HEK293 (cell line): ENCODE measurements at regions not wholly inside any gene's neighbourhood (a gene's known extent, or its start where the extent isn't known, plus 50 kb on each side); places are given as distances from the start of the nearest gene placed in this dataset.

Source experiments
- CTCF ChIA-PET: fragments of 350-600 bp; formaldehyde crosslinking; extraction: SDS; loops from one replicate; lab custom pipeline; 2021; ENCODE audit warnings: antibody characterized with exemption; lab: Yijun Ruan, JAX
- POLR2A ChIA-PET: fragments of 300-600 bp; formaldehyde crosslinking; extraction: SDS; loops from one replicate; lab custom pipeline; 2020; ENCODE audit warnings: antibody characterized with exemption, inconsistent platforms; lab: Yijun Ruan, JAX
- H3K27ac ChIP-seq: fragments of 200-500 bp; sonication (Bioruptor generic); 2 replicates; pipeline ENCODE4 v1.5.1; 2014; ENCODE audit warnings: low read depth, low read length, control low read depth, inconsistent platforms; ENCODE audit errors: extremely low read depth
- H3K36me3 ChIP-seq, 2 experiments: fragments of 200-500 bp in 1 of 2; sonication (Bioruptor generic) in 1 of 2; 1 replicate in 1 of 2; 2 replicates in 1 of 2; pipeline ENCODE4 v1.5.1; 2014 to 2017; ENCODE audit warnings: inconsistent platforms in 2 of 2, low read length in 2 of 2; ENCODE audit not compliant: control insufficient read depth in 2 of 2, insufficient read depth in 1 of 2
- H3K4me1 ChIP-seq: fragments of 200-500 bp; sonication (Bioruptor generic); 2 replicates; pipeline ENCODE4 v1.5.1; 2014; ENCODE audit warnings: mild to moderate bottlenecking, low read length, inconsistent platforms; ENCODE audit not compliant: control insufficient read depth, insufficient read depth
- H3K4me3 ChIP-seq: 2 replicates; pipeline ENCODE4 v1.5.1; 2011; ENCODE audit warnings: low read depth, mild to moderate bottlenecking, control low read depth, low read length, moderate library complexity
- H3K9me3 ChIP-seq: fragments of 200-500 bp; sonication (Bioruptor generic); 2 replicates; pipeline ENCODE4 v1.5.1; 2014; ENCODE audit warnings: low read depth, low read length, inconsistent platforms; ENCODE audit not compliant: control insufficient read depth, insufficient read depth
- BCL11B ChIP-seq: fragments of 450-650 bp; formaldehyde crosslinking; IDR thresholded peaks from 2 replicates; pipeline ENCODE4 v1.5.1; 2016; ENCODE audit warnings: low read depth, missing biosample characterization, missing genetic modification characterization
- MZF1 ChIP-seq: fragments of 450-650 bp; formaldehyde crosslinking; IDR thresholded peaks from 2 replicates; pipeline ENCODE4 v1.5.1; 2017; ENCODE audit warnings: missing biosample characterization, missing genetic modification characterization, borderline replicate concordance
- PRDM1 ChIP-seq: fragments of 450-650 bp; formaldehyde crosslinking; IDR thresholded peaks from 2 replicates; pipeline ENCODE4; 2016; ENCODE audit warnings: missing biosample characterization, missing genetic modification characterization
- YY1 ChIP-seq: fragments of 450-650 bp; formaldehyde crosslinking; IDR thresholded peaks from 2 replicates; pipeline ENCODE4 v1.5.1; 2018; ENCODE audit warnings: missing biosample characterization, missing genetic modification characterization
- ZBTB17 ChIP-seq: fragments of 450-650 bp; formaldehyde crosslinking; IDR thresholded peaks from 2 replicates; pipeline ENCODE4 v1.5.1; 2016; ENCODE audit warnings: missing biosample characterization, missing genetic modification characterization
- ZBTB21 ChIP-seq: fragments of 450-650 bp; formaldehyde crosslinking; IDR thresholded peaks from 2 replicates; pipeline ENCODE4 v1.5.1; 2017; ENCODE audit warnings: missing biosample characterization, missing genetic modification characterization
- ZNF19 ChIP-seq: fragments of 450-650 bp; formaldehyde crosslinking; IDR thresholded peaks from 2 replicates; pipeline ENCODE4; 2016; ENCODE audit warnings: missing biosample characterization, missing genetic modification characterization, low read depth
- ZNF239 ChIP-seq: fragments of 450-650 bp; formaldehyde crosslinking; IDR thresholded peaks from 2 replicates; pipeline ENCODE4 v1.5.1; 2016; ENCODE audit warnings: missing biosample characterization, missing genetic modification characterization
- ZNF24 ChIP-seq: fragments of 450-650 bp; formaldehyde crosslinking; IDR thresholded peaks from 2 replicates; pipeline ENCODE4 v1.5.1; 2016; ENCODE audit warnings: missing biosample characterization, missing genetic modification characterization
- ZNF324 ChIP-seq: fragments of 450-650 bp; formaldehyde crosslinking; IDR thresholded peaks from 2 replicates; pipeline ENCODE4 v1.5.1; 2016; ENCODE audit warnings: missing biosample characterization, missing genetic modification characterization
- ZNF394 ChIP-seq: fragments of 450-650 bp; formaldehyde crosslinking; IDR thresholded peaks from 2 replicates; pipeline ENCODE4 v1.5.1; 2016; ENCODE audit warnings: missing biosample characterization, missing genetic modification characterization, mild to moderate bottlenecking, moderate library complexity, borderline replicate concordance
- ZNF416 ChIP-seq: fragments of 450-650 bp; formaldehyde crosslinking; IDR thresholded peaks from 2 replicates; pipeline ENCODE4 v1.5.1; 2016; ENCODE audit warnings: missing biosample characterization, missing genetic modification characterization
- ZNF433 ChIP-seq: fragments of 450-650 bp; formaldehyde crosslinking; IDR thresholded peaks from 2 replicates; pipeline ENCODE4 v1.5.1; 2016; ENCODE audit warnings: missing biosample characterization, missing genetic modification characterization, low read depth
- ZNF521 ChIP-seq: fragments of 450-650 bp; formaldehyde crosslinking; IDR thresholded peaks from 2 replicates; pipeline ENCODE4 v1.5.1; 2017; ENCODE audit warnings: missing biosample characterization, mild to moderate bottlenecking, missing genetic modification characterization
- ZNF560 ChIP-seq: fragments of 450-650 bp; formaldehyde crosslinking; IDR thresholded peaks from 2 replicates; pipeline ENCODE4 v1.5.1; 2017; ENCODE audit warnings: missing biosample characterization, missing genetic modification characterization, borderline replicate concordance
- ZNF747 ChIP-seq: fragments of 450-650 bp; formaldehyde crosslinking; IDR thresholded peaks from 2 replicates; pipeline ENCODE4 v1.5.1; 2016; ENCODE audit warnings: missing biosample characterization, missing genetic modification characterization
- ZNF776 ChIP-seq: fragments of 450-650 bp; formaldehyde crosslinking; IDR thresholded peaks from 2 replicates; pipeline ENCODE4 v1.5.0; 2017; ENCODE audit warnings: missing biosample characterization, missing genetic modification characterization, borderline replicate concordance
- ZSCAN23 ChIP-seq: fragments of 450-650 bp; formaldehyde crosslinking; IDR thresholded peaks from 2 replicates; pipeline ENCODE4 v1.5.1; 2016; ENCODE audit warnings: missing biosample characterization, missing genetic modification characterization
- TF ChIP-seq, protein P1 (sequence below): fragments of 450-650 bp; formaldehyde crosslinking; IDR thresholded peaks from 2 replicates; pipeline ENCODE4 v1.5.1; 2016; ENCODE audit warnings: missing biosample characterization, missing genetic modification characterization, low read depth
- TF ChIP-seq, protein P2 (sequence below): fragments of 450-650 bp; formaldehyde crosslinking; conservative IDR thresholded peaks from 2 replicates; pipeline ENCODE4 v1.5.1; 2016; ENCODE audit warnings: low read depth, missing biosample characterization, missing genetic modification characterization
- TF ChIP-seq, protein P3 (sequence below): fragments of 450-650 bp; formaldehyde crosslinking; IDR thresholded peaks from 2 replicates; pipeline ENCODE4 v1.5.1; 2016; ENCODE audit warnings: missing biosample characterization, missing genetic modification characterization
- TF ChIP-seq, protein P4 (sequence below): fragments of 450-650 bp; formaldehyde crosslinking; IDR thresholded peaks from 2 replicates; pipeline ENCODE4 v1.5.1; 2016; ENCODE audit warnings: missing biosample characterization, missing genetic modification characterization
- TF ChIP-seq, protein P5 (sequence below): fragments of 450-650 bp; IDR thresholded peaks from 2 replicates; pipeline ENCODE4 v1.5.1; 2018; ENCODE audit warnings: missing biosample characterization, mild to moderate bottlenecking, missing genetic modification characterization

DNA sequence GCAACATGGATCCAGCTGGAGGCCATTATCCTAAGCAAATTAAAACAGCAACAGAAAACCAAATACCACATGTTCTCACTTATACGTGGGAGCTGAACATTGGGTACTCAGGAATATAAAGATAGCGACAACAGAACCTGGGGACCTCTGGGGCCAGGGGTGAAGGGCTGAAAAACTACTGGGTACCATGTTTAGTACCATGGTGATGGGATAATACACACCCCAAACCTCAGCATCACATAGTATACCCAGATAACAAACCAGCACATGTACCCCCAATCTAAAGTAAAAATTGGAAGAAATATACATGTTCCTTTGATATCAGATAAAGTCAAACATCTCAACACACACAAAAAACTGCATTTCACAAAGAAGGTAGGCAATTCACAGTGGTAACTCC lies 876.2 kb downstream of the TBL1XR1 start (continued):
- TF ChIP-seq, protein P1, sequence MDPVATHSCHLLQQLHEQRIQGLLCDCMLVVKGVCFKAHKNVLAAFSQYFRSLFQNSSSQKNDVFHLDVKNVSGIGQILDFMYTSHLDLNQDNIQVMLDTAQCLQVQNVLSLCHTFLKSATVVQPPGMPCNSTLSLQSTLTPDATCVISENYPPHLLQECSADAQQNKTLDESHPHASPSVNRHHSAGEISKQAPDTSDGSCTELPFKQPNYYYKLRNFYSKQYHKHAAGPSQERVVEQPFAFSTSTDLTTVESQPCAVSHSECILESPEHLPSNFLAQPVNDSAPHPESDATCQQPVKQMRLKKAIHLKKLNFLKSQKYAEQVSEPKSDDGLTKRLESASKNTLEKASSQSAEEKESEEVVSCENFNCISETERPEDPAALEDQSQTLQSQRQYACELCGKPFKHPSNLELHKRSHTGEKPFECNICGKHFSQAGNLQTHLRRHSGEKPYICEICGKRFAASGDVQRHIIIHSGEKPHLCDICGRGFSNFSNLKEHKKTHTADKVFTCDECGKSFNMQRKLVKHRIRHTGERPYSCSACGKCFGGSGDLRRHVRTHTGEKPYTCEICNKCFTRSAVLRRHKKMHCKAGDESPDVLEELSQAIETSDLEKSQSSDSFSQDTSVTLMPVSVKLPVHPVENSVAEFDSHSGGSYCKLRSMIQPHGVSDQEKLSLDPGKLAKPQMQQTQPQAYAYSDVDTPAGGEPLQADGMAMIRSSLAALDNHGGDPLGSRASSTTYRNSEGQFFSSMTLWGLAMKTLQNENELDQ (tag by site-specific recombination): no peak
- TF ChIP-seq ZNF433 (tag by site-specific recombination) (no peak), ZNF394 (tag by site-specific recombination) (no peak), ZNF776 (tag by site-specific recombination) (no peak), YY1 (tag by site-specific recombination) (no peak), ZNF19 (tag by site-specific recombination) (no peak)
- TF ChIP-seq, protein P2, sequence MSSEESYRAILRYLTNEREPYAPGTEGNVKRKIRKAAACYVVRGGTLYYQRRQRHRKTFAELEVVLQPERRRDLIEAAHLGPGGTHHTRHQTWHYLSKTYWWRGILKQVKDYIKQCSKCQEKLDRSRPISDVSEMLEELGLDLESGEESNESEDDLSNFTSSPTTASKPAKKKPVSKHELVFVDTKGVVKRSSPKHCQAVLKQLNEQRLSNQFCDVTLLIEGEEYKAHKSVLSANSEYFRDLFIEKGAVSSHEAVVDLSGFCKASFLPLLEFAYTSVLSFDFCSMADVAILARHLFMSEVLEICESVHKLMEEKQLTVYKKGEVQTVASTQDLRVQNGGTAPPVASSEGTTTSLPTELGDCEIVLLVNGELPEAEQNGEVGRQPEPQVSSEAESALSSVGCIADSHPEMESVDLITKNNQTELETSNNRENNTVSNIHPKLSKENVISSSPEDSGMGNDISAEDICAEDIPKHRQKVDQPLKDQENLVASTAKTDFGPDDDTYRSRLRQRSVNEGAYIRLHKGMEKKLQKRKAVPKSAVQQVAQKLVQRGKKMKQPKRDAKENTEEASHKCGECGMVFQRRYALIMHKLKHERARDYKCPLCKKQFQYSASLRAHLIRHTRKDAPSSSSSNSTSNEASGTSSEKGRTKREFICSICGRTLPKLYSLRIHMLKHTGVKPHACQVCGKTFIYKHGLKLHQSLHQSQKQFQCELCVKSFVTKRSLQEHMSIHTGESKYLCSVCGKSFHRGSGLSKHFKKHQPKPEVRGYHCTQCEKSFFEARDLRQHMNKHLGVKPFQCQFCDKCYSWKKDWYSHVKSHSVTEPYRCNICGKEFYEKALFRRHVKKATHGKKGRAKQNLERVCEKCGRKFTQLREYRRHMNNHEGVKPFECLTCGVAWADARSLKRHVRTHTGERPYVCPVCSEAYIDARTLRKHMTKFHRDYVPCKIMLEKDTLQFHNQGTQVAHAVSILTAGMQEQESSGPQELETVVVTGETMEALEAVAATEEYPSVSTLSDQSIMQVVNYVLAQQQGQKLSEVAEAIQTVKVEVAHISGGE: no peak

DNA sequence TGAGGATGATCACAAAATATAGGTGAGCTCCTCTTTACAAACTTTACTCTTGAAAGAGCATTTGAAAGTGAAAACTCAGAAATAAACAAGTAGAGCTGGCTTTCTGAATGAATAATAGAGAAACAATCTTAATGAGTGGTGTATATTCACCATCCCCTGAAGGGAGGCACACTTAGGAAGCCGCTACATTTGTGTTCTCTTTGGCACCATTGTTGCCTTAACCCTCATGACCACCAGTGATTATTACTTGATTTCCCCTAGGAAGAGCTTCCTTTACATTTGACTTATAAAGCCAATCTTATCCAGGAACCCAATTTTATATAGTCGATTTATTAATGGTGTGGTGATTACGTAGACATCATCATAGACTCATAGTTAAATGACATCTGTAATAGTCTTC lies 883.9 kb downstream of the TBL1XR1 start:
- no peak for TF ChIP-seq ZNF324 (tag by site-specific recombination)
- TF ChIP-seq PRDM1 (tag by site-specific recombination): no peak
- no peak for TF ChIP-seq ZNF24 (tag by site-specific recombination)
- no peak for TF ChIP-seq ZSCAN23 (tag by site-specific recombination)
- Histone ChIP-seq H3K9me3 (no peaks in the 10 kb centered on the region), H3K27ac (no peak overlapping the region), H3K36me3 (no peaks in the 10 kb centered on the region), H3K4me1 (no peaks in the 10 kb centered on the region), H3K4me3 (no peak overlapping the region)
- POLR2A ChIA-PET: no interaction called here
- CTCF ChIA-PET: no interaction called here

DNA sequence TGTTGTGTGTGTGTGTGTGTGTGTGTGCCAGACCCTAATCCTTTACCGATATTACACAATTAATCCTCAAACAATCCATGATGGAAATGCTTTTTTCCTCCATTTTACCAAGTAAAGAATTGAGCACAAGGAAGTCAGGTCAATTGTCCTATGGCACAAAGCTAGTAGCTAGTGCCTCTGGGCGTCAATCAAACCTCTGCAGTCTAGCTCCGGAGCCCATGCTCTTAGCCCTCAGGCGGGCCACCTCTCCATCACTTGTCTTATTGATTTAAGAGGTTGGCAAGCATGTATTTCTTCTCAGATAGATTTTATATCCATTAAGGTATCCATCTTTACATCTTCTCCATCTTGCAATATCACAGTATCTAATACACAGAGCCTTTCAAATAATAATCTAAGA lies 886.6 kb downstream of the TBL1XR1 start:
- no peaks in the 10 kb centered on the region for H3K9me3 ChIP-seq
- POLR2A ChIA-PET: no interaction called here

More for the DNA sequence above, 886.6 kb downstream of the TBL1XR1 start:
- Histone ChIP-seq H3K4me3 (no peak overlapping the region), H3K36me3 (no peaks in the 10 kb centered on the region), H3K4me1 (no peaks in the 10 kb centered on the region), H3K27ac (no peak overlapping the region)
- TF ChIP-seq ZNF19 (tag by site-specific recombination) (no peak), ZNF416 (no peak), ZBTB17 (tag by site-specific recombination) (no peak), ZNF747 (tag by site-specific recombination) (no peak), ZNF560 (tag by site-specific recombination) (no peak), ZNF521 (tag by site-specific recombination) (no peak), BCL11B (tag by site-specific recombination) (no peak), MZF1 (tag by site-specific recombination) (no peak), ZBTB21 (no peak), ZNF776 (tag by site-specific recombination) (no peak), ZNF239 (tag by site-specific recombination) (no peak)
- TF ChIP-seq, protein P3, sequence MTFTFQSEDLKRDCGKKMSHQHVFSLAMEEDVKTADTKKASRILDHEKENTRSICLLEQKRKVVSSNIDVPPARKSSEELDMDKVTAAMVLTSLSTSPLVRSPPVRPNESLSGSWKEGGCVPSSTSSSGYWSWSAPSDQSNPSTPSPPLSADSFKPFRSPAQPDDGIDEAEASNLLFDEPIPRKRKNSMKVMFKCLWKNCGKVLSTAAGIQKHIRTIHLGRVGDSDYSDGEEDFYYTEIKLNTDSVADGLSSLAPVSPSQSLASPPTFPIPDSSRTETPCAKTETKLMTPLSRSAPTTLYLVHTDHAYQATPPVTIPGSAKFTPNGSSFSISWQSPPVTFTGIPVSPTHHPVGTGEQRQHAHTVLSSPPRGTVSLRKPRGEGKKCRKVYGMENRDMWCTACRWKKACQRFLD (tag by site-specific recombination): no peak
- TF ChIP-seq, protein P4, sequence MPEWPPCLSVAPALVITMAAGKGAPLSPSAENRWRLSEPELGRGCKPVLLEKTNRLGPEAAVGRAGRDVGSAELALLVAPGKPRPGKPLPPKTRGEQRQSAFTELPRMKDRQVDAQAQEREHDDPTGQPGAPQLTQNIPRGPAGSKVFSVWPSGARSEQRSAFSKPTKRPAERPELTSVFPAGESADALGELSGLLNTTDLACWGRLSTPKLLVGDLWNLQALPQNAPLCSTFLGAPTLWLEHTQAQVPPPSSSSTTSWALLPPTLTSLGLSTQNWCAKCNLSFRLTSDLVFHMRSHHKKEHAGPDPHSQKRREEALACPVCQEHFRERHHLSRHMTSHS: no peak
- TF ChIP-seq, protein P5, sequence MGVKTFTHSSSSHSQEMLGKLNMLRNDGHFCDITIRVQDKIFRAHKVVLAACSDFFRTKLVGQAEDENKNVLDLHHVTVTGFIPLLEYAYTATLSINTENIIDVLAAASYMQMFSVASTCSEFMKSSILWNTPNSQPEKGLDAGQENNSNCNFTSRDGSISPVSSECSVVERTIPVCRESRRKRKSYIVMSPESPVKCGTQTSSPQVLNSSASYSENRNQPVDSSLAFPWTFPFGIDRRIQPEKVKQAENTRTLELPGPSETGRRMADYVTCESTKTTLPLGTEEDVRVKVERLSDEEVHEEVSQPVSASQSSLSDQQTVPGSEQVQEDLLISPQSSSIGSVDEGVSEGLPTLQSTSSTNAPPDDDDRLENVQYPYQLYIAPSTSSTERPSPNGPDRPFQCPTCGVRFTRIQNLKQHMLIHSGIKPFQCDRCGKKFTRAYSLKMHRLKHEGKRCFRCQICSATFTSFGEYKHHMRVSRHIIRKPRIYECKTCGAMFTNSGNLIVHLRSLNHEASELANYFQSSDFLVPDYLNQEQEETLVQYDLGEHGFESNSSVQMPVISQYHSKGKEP (tag by site-specific recombination): no peak
- CTCF ChIA-PET: interaction anchor here (0.6 kb wide), 1 partner anchor 1590 kb away, joined by 3 read pairs; no protein-coding TSS in a partner anchor
